ENCODE measurements at regions not wholly inside any gene's neighbourhood (a gene's known extent, or its start where the extent isn't known, plus 50 kb on each side); places are given as distances from the start of the nearest gene placed in this dataset.

DNA sequence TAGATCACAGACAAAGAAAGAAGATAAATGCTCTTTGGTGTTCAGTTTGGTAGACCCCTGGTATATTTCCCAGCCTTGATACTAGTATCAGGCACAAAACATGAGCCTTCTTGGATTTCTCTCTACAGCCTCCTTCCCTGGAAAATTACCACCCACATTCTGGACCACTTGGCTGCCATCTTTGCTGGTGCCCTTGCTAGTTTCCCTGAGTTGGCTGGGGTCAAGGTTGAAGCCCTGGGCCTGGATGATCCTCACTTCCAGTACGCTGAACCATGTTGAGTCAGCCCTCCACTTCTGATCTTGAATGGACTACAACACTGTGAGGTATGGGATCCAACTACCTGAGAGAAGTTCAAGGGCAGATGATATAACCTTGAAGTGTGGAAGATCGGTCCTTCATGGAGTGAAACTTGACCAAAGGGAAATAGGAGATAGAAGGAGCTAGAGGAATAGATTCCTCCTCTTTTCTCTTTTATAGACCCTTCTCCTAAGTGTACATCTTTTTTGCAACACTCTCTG is 501.4 kb downstream of the TMEM114 start:
- ChIA-PET CTCF (no interaction called here), POLR2A (no interaction called here)
- Histone ChIP-seq H3K4me3 (ENCODE audit: control extremely low read depth in 1 of 5, extremely low read depth in 1 of 5, insufficient read depth in 1 of 5, low read depth in 2 of 5, low read length in 4 of 5) (no peak overlapping the region), H3K36me3 (replicated peaks in 1 of 2; ENCODE audit: control extremely low read depth in 1 of 2, control insufficient read depth in 1 of 2, extremely low read depth in 1 of 2, insufficient read depth in 2 of 2, low read length in 1 of 2) (no peaks in the 10 kb centered on the region), H3K4me2 (replicated peaks; ENCODE audit: low read depth, low read length, poor library complexity, severe bottlenecking) (no peak overlapping the region), H3K27me3 (replicated peaks in 1 of 4; ENCODE audit: control extremely low read depth in 1 of 4, control insufficient read depth in 3 of 4, insufficient read depth in 4 of 4, low read length in 3 of 4) (no peaks in the 10 kb centered on the region), H3K27ac (ENCODE audit: low read length in 2 of 2) (no peak overlapping the region), H3K9ac (ENCODE audit: low read length) (no peak overlapping the region), H3K79me2 (ENCODE audit: control insufficient read depth, insufficient read depth, low read length) (no peaks in the 10 kb centered on the region), H2AFZ (ENCODE audit: insufficient read depth, low read depth, low read length, poor library complexity, severe bottlenecking) (no peak overlapping the region), H3K4me1 (ENCODE audit: control insufficient read depth in 2 of 2, insufficient read depth in 2 of 2, low read length in 2 of 2) (no peaks in the 10 kb centered on the region), H3K9me3 (ENCODE audit: control extremely low read depth in 1 of 3, control insufficient read depth in 2 of 3, insufficient read depth in 1 of 3, low read length in 2 of 3) (no peaks in the 10 kb centered on the region), H4K20me1 (ENCODE audit: control insufficient read depth, insufficient read depth, low read length, poor library complexity, severe bottlenecking) (no peaks in the 10 kb centered on the region)
- no peak overlapping the region for H3K4me3 Mint-ChIP-seq
- 80% methylated on average over 1 of the region's 2 CpGs for WGBS (ENCODE audit: insufficient coverage)
- DNase-seq, result no peak
- H3K27ac Mint-ChIP-seq, result no peak overlapping the region
- no peaks in the 10 kb centered on the region for H3K4me1 Mint-ChIP-seq
- TF ChIP-seq, protein P1, sequence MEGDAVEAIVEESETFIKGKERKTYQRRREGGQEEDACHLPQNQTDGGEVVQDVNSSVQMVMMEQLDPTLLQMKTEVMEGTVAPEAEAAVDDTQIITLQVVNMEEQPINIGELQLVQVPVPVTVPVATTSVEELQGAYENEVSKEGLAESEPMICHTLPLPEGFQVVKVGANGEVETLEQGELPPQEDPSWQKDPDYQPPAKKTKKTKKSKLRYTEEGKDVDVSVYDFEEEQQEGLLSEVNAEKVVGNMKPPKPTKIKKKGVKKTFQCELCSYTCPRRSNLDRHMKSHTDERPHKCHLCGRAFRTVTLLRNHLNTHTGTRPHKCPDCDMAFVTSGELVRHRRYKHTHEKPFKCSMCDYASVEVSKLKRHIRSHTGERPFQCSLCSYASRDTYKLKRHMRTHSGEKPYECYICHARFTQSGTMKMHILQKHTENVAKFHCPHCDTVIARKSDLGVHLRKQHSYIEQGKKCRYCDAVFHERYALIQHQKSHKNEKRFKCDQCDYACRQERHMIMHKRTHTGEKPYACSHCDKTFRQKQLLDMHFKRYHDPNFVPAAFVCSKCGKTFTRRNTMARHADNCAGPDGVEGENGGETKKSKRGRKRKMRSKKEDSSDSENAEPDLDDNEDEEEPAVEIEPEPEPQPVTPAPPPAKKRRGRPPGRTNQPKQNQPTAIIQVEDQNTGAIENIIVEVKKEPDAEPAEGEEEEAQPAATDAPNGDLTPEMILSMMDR (IDR thresholded peaks at IDR 0.05), result no peak
- TF ChIP-seq EZH2 (IDR thresholded peaks at IDR 0.05; ENCODE audit: borderline replicate concordance, insufficient read depth, low read depth, low read length, poor library complexity, severe bottlenecking), result no peak
- intact Hi-C loops (cut with micrococcal nuclease), result no loop called here
- H3K27me3 Mint-ChIP-seq, result no peaks in the 10 kb centered on the region
- H3K9me3 Mint-ChIP-seq (ENCODE audit: insufficient read depth), result peaks cover 3% of the 10 kb centered on the region
- ATAC-seq (ENCODE audit: low read depth), result no peak

DNA sequence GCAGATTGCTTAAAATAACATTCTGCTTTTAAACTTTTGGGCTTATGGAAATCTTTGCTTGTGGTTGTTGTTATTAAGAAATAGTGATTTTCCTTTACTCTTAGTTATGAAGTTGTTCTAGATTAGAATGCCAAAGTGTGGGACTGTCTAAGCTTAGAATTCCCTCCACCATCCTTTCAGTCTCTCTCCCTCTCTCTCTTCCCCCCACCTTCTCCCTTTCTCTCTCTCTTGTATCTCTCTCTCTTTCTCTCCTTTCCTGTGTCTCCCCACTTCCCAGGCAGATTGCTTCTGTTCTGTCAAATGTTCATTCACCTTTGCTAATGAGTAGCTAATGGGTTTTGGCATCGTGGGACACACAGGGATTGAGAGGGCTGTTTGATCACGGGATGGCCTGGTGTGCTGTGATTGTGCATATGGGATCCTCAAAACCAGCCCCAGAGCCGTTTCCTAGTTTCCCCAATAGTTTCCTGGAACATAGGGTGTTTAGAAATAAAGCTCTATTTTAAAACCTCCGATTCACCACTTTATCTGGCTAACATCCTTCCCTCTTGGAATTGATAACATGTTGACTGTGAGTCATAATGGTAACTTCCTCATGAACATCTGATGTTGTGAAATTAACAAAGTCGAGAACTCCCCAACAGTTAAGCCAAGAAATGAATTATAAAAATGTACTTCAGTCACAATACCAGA is 502.6 kb downstream of the TMEM114 start:
- ATAC-seq (ENCODE audit: low read depth), result no peak
- whole genome bisulfite sequencing (ENCODE audit: insufficient coverage), result no CpG with 5 or more reads among the region's 5 CpGs
- H3K27me3 Mint-ChIP-seq, result no peaks in the 10 kb centered on the region
- H3K4me2 ChIP-seq (replicated peaks; ENCODE audit: low read depth, low read length, poor library complexity, severe bottlenecking), result no peak overlapping the region
- H2AFZ ChIP-seq (ENCODE audit: insufficient read depth, low read depth, low read length, poor library complexity, severe bottlenecking), result no peak overlapping the region
- no peaks in the 10 kb centered on the region for H3K4me1 ChIP-seq (ENCODE audit: control insufficient read depth in 2 of 2, insufficient read depth in 2 of 2, low read length in 2 of 2)
- H3K4me1 Mint-ChIP-seq, result no peaks in the 10 kb centered on the region
- DNase-seq, result no peak
- intact Hi-C loops (cut with micrococcal nuclease), result no loop called here
- H3K27me3 ChIP-seq (replicated peaks in 1 of 4; ENCODE audit: control extremely low read depth in 1 of 4, control insufficient read depth in 3 of 4, insufficient read depth in 4 of 4, low read length in 3 of 4), result no peaks in the 10 kb centered on the region
- no peaks in the 10 kb centered on the region for H3K79me2 ChIP-seq (ENCODE audit: control insufficient read depth, insufficient read depth, low read length)
- no peak overlapping the region for H3K9ac ChIP-seq (ENCODE audit: low read length)
- no peak overlapping the region for H3K4me3 ChIP-seq (ENCODE audit: control extremely low read depth in 1 of 5, extremely low read depth in 1 of 5, insufficient read depth in 1 of 5, low read depth in 2 of 5, low read length in 4 of 5)
- H3K9me3 Mint-ChIP-seq (ENCODE audit: insufficient read depth), result peaks cover 3% of the 10 kb centered on the region
- POLR2A ChIA-PET, result no interaction called here
- no peaks in the 10 kb centered on the region for H3K36me3 ChIP-seq (replicated peaks in 1 of 2; ENCODE audit: control extremely low read depth in 1 of 2, control insufficient read depth in 1 of 2, extremely low read depth in 1 of 2, insufficient read depth in 2 of 2, low read length in 1 of 2)
- CTCF ChIA-PET, result no interaction called here
- TF ChIP-seq EZH2 (IDR thresholded peaks at IDR 0.05; ENCODE audit: borderline replicate concordance, insufficient read depth, low read depth, low read length, poor library complexity, severe bottlenecking), result no peak
- TF ChIP-seq, protein P1 (IDR thresholded peaks at IDR 0.05), result no peak
- H3K9me3 ChIP-seq (ENCODE audit: control extremely low read depth in 1 of 3, control insufficient read depth in 2 of 3, insufficient read depth in 1 of 3, low read length in 2 of 3), result no peaks in the 10 kb centered on the region
- H3K27ac Mint-ChIP-seq, result no peak overlapping the region
- H4K20me1 ChIP-seq (ENCODE audit: control insufficient read depth, insufficient read depth, low read length, poor library complexity, severe bottlenecking), result no peaks in the 10 kb centered on the region
- no peak overlapping the region for H3K4me3 Mint-ChIP-seq
- H3K27ac ChIP-seq (ENCODE audit: low read length in 2 of 2), result no peak overlapping the region
